HK-2 (cell line): ENCODE measurements at regions not wholly inside any gene's neighbourhood (a gene's known extent, or its start where the extent isn't known, plus 50 kb on each side); places are given as distances from the start of the nearest gene placed in this dataset.
"Not testable (repeated sequence)": the region's sequence is repeated elsewhere in the genome, so short reads cannot be mapped to it uniquely, and the experiment has no call there.

Source experiments
- DNase-seq: peaks from one replicate; pipeline ENCODE4 v3.0.0-alpha.2; 2018; ENCODE audit not compliant: unreplicated experiment

GRCh38 chr5:156042726-156043125 lies 284.2 kb upstream of the SGCD start:
- no peak for DNase-seq

- no peak for DNase-seq
These were observed 283.6 kb upstream of the SGCD start for GRCh38 chr5:156043351-156043750.

GRCh38 chr5:156051972-156052371 lies 275.0 kb upstream of the SGCD start:
- no peak for DNase-seq

GRCh38 chr5:156052656-156053055 lies 274.3 kb upstream of the SGCD start:
- DNase-seq = no peak

DNA sequence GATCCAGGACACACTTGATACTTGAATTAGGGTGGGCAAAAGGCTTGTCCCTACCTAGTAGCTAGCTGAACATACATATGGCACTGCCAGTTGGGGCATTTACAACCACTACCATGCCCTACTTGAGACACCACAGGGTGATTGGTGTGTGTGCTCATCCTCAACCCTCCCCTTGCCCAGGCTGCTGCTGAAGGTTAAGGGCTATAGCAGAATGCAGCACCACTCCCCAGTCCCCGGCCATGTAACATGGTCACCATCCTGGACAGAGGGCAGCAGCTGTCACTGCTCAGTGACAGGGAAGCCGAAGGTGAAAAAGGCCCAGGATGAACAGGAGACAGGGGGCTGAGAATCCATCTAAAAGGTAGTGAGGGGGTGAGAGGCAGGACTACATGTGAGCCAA lies 273.9 kb upstream of the SGCD start:
- no peak for DNase-seq

- DNase-seq = no peak
These were observed 250.1 kb upstream of the SGCD start for GRCh38 chr5:156076912-156077311.

DNA sequence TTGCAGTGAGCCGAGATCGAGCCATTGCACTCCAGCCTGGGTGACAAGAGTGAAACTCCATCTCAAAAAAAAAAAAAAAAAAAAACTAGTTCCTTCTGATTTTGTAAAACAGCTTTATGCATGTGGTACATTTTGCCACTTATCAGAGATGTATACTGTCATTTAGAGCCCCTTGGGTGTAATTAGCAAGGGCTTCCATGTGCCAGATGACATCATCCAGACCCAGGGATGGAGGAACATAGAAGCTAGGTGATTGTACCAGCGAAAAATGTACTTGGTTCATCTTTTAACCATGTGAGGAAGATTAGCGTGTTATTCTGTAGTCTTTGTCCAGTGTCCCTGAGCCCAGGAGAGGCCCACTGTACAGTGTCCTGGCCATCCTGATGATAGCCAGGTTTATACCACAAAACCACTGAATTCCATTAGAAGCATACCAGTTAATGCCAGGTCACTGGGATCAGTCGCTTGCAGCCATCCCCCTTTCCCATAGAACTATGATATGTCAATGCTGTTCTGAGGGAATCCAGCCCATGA lies 239.3 kb upstream of the SGCD start:
- no peak for DNase-seq

- DNase-seq = not testable (repeated sequence)
These were observed 236.7 kb upstream of the SGCD start for GRCh38 chr5:156089955-156090940.

DNA sequence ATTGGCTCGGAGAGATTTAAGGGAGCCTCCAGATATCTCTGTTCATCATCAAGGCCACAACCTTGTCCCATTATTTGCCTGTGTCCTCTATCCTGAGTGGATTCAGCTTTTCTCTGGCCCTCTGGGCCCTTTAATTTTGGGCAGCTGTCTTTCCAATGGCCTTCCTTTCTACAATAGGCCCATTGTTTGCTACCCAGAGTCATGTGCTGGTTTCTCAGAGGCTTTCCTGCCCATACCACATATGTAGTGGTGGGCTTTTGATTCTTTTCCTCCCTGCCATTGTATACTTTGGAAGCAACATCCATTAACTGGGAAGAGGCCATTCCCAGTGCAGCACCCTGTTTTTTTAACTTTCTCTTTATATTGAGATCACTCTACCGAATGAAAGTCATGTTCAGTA lies 233.9 kb upstream of the SGCD start:
- DNase-seq = no peak

- DNase-seq = no peak
These were observed 233.0 kb upstream of the SGCD start for GRCh38 chr5:156094001-156094400.

- no peak for DNase-seq
These were observed 231.2 kb upstream of the SGCD start for GRCh38 chr5:156095709-156096241.

DNA sequence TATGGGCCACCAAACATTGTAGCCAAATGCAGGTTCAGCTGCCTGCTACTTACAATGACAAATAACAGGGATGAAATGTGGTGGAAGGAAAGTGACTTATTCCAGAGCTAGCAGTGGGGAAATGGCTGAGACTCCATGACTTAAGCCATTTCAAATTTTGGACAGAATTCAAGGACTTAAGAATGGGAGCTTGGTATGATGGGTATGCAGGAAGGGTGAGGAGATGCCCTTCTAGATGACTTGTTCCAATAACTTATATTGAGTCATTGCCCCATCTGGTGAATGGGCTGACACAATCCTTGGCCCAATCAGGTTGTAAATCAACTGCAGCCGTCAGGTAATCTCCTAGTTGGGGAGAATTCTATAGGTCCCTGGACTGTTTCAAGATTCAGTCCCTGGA lies 230.7 kb upstream of the SGCD start:
- no peak for DNase-seq

DNA sequence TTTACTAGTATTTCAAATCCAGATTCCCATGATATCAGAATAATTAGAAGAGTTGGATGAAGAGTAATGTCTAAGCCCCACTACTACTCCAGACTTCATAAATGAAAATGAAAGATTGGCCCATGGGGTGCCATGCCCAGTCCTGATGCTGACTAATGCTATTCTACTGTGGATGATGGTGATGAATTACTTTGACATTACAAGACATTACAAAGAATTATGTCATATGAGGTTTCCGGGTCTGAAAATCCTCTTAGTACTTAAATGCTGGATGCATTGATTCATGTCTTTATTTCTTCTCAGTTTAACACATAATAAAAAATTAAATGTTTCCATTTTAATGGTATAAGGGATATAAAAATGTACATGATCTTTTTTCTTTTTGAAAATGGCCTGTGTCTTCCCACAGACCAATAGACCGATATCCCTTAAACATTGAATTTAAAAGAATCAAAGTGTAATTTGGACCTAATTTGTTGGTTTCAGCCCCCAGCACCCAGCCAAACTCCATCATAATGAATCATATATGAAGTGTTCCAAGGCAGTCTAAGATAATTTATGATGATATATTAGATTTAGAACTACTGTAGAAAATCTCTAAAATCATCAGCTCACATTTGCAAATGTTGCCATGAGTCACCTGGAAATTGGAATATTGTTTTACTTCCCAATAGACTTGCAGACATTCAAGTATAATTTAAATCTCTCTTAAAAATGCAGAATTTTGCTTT lies 223.6 kb upstream of the SGCD start:
- no peak for DNase-seq

GRCh38 chr5:156109317-156110023 lies 217.5 kb upstream of the SGCD start:
- DNase-seq = no peak

GRCh38 chr5:156119692-156120091 lies 207.3 kb upstream of the SGCD start:
- no peak for DNase-seq

DNA sequence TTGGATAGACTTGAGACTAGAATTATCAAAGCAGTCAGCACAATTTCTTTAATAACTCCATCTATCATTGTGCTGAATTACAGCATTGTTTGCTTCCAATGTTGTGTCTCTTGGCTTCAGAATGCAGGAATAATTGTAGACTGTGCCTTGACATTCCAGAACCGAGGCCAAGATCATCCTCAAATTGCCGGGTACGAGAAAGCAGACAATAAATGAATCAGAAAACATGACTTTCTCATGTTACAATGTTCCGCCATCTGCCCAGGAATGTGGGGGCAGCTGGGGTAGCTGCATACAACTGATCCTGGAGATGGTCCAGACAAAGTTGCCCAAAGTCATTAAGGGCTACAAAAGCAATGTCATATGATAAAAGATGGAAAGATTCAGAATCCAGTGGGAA lies 206.2 kb upstream of the SGCD start:
- DNase-seq = no peak

- DNase-seq = no peak
These were observed 205.7 kb upstream of the SGCD start for GRCh38 chr5:156121234-156121633.

DNA sequence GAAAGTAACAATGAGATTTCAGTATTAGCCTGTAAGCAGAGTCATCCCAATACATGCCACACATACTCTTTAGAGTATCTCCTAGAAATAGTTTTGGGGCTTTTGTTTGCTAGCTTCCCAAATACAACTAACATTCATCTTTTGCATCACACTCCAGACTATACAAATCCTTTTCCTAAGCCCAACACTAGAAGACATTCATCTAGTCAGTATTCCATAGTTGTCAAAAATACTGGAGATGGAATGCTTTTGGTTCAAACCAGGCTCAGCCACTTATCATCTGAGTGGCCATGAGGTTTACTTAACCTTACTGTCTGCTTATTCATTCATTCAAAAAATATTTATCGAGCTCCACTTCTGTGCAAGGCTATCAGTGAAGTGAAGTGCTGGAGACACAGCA lies 205.1 kb upstream of the SGCD start:
- DNase-seq = no peak

DNA sequence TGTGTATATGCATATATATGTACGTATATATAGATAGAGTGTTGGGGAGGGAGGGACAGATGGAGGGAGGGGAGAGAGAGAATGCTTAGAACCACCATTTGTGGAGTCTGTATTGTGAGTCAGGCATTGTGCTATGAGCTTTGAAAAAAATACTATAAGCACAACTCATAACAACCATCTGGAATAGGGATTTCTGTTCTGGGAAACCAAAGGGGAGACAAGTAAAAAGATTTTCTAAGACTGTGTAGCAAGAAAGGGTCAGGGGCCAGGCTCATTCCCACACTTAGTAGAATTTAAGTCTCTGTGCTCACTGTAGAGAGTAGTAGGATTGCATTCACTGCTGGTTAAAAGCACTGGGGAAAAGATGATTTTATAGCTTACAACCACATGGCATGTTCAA lies 202.3 kb upstream of the SGCD start:
- DNase-seq = no peak

DNA sequence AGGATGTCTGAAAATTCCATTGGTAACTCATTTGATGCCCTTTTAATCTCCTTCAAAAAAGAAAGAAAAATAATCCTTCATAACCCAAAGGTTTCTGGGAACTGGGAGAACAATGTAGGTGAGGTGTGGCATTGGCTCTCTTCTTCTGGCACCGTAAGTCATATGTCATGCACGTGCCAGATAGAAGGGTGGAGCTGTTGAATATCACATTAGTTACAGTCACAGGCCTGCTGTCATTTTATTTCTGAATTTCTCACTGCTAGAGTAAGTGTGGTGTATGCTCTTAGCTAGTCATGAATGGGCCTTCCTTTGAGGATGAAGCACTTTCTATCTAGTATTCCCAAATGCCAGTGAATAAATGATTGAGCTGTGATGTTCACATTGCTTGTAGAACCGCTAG lies 201.8 kb upstream of the SGCD start:
- no peak for DNase-seq

DNA sequence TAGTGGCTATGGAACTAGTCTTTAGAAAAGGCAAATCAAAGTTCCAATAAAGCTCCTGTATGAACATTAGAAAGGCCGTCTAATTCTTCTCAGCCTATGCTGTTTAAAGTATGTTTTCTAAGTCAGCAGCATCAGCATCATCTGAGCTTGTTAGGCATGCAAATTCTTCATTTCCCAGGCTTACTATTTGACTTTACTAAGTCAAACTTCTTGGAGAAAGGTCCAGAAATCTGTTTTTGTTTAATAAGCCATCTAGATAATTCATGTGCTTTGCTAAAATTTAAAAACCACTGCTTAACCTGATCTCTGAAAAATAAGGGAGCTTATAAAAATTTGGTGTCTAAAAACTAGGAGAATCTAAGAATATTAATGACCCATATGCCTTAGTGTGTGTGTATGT lies 200.2 kb upstream of the SGCD start:
- DNase-seq = no peak

- DNase-seq = no peak
These were observed 198.9 kb upstream of the SGCD start for GRCh38 chr5:156128026-156128425.
